Liver (tissue), 8 donors: ENCODE measurements at regions not wholly inside any gene's neighbourhood (a gene's known extent, or its start where the extent isn't known, plus 50 kb on each side); places are given as distances from the start of the nearest gene placed in this dataset.

Experiments
- DNase-seq: peaks from one replicate; pipeline ENCODE4 v3.0.0-alpha.2; 2017; ENCODE audit warnings: low spot score
- H3K27ac ChIP-seq, 2 donors: one replicate each; pipeline ENCODE4 v1.7.0; 2013; ENCODE audit warnings: inconsistent platforms in 2 of 2, low read length in 2 of 2, control low read depth in 1 of 2, low read depth in 1 of 2, mild to moderate bottlenecking in 1 of 2
- H3K27me3 ChIP-seq, 4 donors: one replicate each; pipeline versions ENCODE4 v1.6.1 to v1.7.0; 2013; ENCODE audit warnings: low read length in 3 of 4, inconsistent platforms in 1 of 4, mild to moderate bottlenecking in 1 of 4, moderate library complexity in 1 of 4; ENCODE audit not compliant: control insufficient read depth in 4 of 4, insufficient read depth in 4 of 4
- H3K36me3 ChIP-seq, 4 donors: one replicate each; pipeline versions ENCODE4 v1.6.1 to v1.7.0; 2013; ENCODE audit warnings: low read length in 3 of 4, mild to moderate bottlenecking in 3 of 4, low read depth in 1 of 4, moderate library complexity in 1 of 4; ENCODE audit not compliant: control insufficient read depth in 4 of 4, insufficient read depth in 3 of 4
- H3K4me1 ChIP-seq, 4 donors: one replicate each; pipeline versions ENCODE4 v1.6.1 to v1.7.0; 2013; ENCODE audit warnings: low read length in 3 of 4, mild to moderate bottlenecking in 3 of 4, moderate library complexity in 1 of 4; ENCODE audit not compliant: control insufficient read depth in 4 of 4, insufficient read depth in 4 of 4
- H3K4me3 ChIP-seq, 3 donors: one replicate each; pipeline versions ENCODE4 v1.6.1 to v1.7.0; 2013; ENCODE audit warnings: low read length in 3 of 3, control low read depth in 1 of 3, low read depth in 1 of 3, mild to moderate bottlenecking in 1 of 3
- H3K9ac ChIP-seq, 2 donors: one replicate each; pipeline ENCODE4 v1.7.0; 2013; ENCODE audit warnings: low read length in 2 of 2, mild to moderate bottlenecking in 2 of 2, moderate library complexity in 2 of 2, control low read depth in 1 of 2, low read depth in 1 of 2
- H3K9me3 ChIP-seq, 4 donors: one replicate each; pipeline versions ENCODE4 v1.6.1 to v1.7.0; 2013; ENCODE audit warnings: low read length in 3 of 4; ENCODE audit not compliant: control insufficient read depth in 4 of 4
- EGR1 ChIP-seq, 2 donors: IDR thresholded peaks; 2 replicates each; pipeline ENCODE4 v1.6.1; 2016 to 2018; ENCODE audit warnings: antibody characterized with exemption in 2 of 2, low read depth in 2 of 2
- FOXA1 ChIP-seq: IDR thresholded peaks from 2 replicates; pipeline ENCODE4 v1.6.1; 2016; ENCODE audit warnings: antibody characterized with exemption
- FOXA2 ChIP-seq: IDR thresholded peaks from 2 replicates; pipeline ENCODE4 v1.6.1; 2016; ENCODE audit warnings: antibody characterized with exemption
- GABPA ChIP-seq, 2 donors: IDR thresholded peaks in 1 of 2; conservative IDR thresholded peaks in 1 of 2; 2 replicates each; pipeline ENCODE4 v1.6.1; 2016; ENCODE audit warnings: antibody characterized with exemption in 2 of 2, mild to moderate bottlenecking in 1 of 2, moderate library complexity in 1 of 2
- HNF4A ChIP-seq, 2 donors: conservative IDR thresholded peaks; 2 replicates each; pipeline ENCODE4 v1.6.1; 2016; ENCODE audit warnings: antibody characterized with exemption in 2 of 2, mild to moderate bottlenecking in 2 of 2
- HNF4G ChIP-seq: IDR thresholded peaks from 2 replicates; pipeline ENCODE4 v1.6.1; 2016; ENCODE audit warnings: antibody characterized with exemption
- JUND ChIP-seq, 2 donors: IDR thresholded peaks; 2 replicates each; pipeline ENCODE4 v1.6.1; 2016; ENCODE audit warnings: antibody characterized with exemption in 2 of 2
- NR2F2 ChIP-seq: IDR thresholded peaks from 2 replicates; pipeline ENCODE4 v1.6.1; 2016; ENCODE audit warnings: antibody characterized with exemption
- RAD21 ChIP-seq, 2 donors: IDR thresholded peaks; 2 replicates each; pipeline ENCODE4 v1.6.1; 2016; ENCODE audit warnings: antibody characterized with exemption in 2 of 2, mild to moderate bottlenecking in 2 of 2
- RXRA ChIP-seq, 2 donors: IDR thresholded peaks; 2 replicates each; pipeline ENCODE4 v1.6.1; 2017 to 2018; ENCODE audit warnings: antibody characterized with exemption in 2 of 2, mild to moderate bottlenecking in 1 of 2
- SP1 ChIP-seq: IDR thresholded peaks from 2 replicates; pipeline ENCODE4 v1.6.1; 2018; ENCODE audit warnings: antibody characterized with exemption, mild to moderate bottlenecking
- TAF1 ChIP-seq: conservative IDR thresholded peaks from 2 replicates; pipeline ENCODE4 v1.6.1; 2016; ENCODE audit warnings: antibody characterized with exemption, mild to moderate bottlenecking
- YY1 ChIP-seq: IDR thresholded peaks from 2 replicates; pipeline ENCODE4 v1.6.1; 2016; ENCODE audit warnings: antibody characterized with exemption, mild to moderate bottlenecking
- WGBS: extraction: QIAGEN DNeasy Blood & Tissue Kit; methylation state at CpG from one replicate; pipeline ENCODE4 v1.1.7; 2013; 5-methylcytosine and 5-hydroxymethylcytosine counted together
- TF ChIP-seq, protein P1 (sequence below): IDR thresholded peaks from 2 replicates; pipeline ENCODE4 v1.6.1; 2016; ENCODE audit warnings: antibody characterized with exemption
- TF ChIP-seq, protein P2 (sequence below): IDR thresholded peaks from 2 replicates; pipeline ENCODE4 v1.6.1; 2016; ENCODE audit warnings: antibody characterized with exemption
- TF ChIP-seq, protein P3 (sequence below): IDR thresholded peaks from 2 replicates; pipeline ENCODE4 v1.6.1; 2016; ENCODE audit warnings: antibody characterized with exemption
- TF ChIP-seq, protein P4 (sequence below): fragments of 150-350 bp; IDR thresholded peaks from 2 replicates; pipeline ENCODE4 v1.5.1; 2017; ENCODE audit warnings: improper control_type of control experiment, low read depth, low read length; ENCODE audit not compliant: missing input control
- TF ChIP-seq, protein P5 (sequence below): IDR thresholded peaks from 2 replicates; pipeline ENCODE4 v1.6.1; 2016; ENCODE audit warnings: antibody characterized with exemption, mild to moderate bottlenecking
- donor health status: healthy.
- donor health status: healthy.
- donor health status: healthy.
- donor health status: healthy.
- donor health status: healthy.

DNA sequence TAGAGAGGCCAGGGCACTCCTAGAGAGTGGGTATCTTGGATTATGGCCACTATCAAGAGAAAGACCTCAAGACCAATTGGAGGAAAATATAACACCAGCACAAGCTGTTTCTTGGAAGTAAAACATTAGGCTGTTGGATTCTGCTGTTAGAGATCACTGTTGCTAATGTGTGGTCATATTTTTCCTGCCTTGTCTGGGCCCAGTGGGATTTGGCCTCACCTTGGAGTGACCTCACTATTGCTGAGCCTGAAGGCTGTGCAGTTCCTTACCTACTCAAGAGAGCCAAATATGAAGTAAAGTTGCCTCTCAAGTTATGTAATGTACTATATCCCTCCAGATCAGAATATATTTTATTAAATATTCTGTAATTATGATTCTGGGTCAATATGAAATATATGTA, 355.4 kb upstream of the CTSO start:
- Histone ChIP-seq H3K27me3 (no peaks in the 10 kb centered on the region), H3K27ac (no peak overlapping the region), H3K9ac (no peak overlapping the region), H3K4me1 (no peaks in the 10 kb centered on the region), H3K9me3 (no peaks in the 10 kb centered on the region), H3K36me3 (no peaks in the 10 kb centered on the region), H3K4me3 (no peak overlapping the region)
- no peak for DNase-seq
- TF ChIP-seq JUND (IDR thresholded peaks at IDR 0.05) (no peak), FOXA1 (no peak), RXRA (IDR thresholded peaks at IDR 0.05) (no peak), SP1 (no peak), FOXA2 (no peak), TAF1 (no peak), EGR1 (IDR thresholded peaks at IDR 0.05; ENCODE audit: low read depth in 2 of 2) (no peak), RAD21 (IDR thresholded peaks at IDR 0.05) (no peak), YY1 (no peak), NR2F2 (no peak), GABPA (IDR thresholded peaks at IDR 0.05 in 1 of 2, conservative IDR thresholded peaks at IDR 0.05 in 1 of 2) (no peak), HNF4G (no peak), HNF4A (conservative IDR thresholded peaks at IDR 0.05) (no peak)
- TF ChIP-seq, protein P1, sequence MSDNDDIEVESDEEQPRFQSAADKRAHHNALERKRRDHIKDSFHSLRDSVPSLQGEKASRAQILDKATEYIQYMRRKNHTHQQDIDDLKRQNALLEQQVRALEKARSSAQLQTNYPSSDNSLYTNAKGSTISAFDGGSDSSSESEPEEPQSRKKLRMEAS, result no peak
- TF ChIP-seq, protein P2, sequence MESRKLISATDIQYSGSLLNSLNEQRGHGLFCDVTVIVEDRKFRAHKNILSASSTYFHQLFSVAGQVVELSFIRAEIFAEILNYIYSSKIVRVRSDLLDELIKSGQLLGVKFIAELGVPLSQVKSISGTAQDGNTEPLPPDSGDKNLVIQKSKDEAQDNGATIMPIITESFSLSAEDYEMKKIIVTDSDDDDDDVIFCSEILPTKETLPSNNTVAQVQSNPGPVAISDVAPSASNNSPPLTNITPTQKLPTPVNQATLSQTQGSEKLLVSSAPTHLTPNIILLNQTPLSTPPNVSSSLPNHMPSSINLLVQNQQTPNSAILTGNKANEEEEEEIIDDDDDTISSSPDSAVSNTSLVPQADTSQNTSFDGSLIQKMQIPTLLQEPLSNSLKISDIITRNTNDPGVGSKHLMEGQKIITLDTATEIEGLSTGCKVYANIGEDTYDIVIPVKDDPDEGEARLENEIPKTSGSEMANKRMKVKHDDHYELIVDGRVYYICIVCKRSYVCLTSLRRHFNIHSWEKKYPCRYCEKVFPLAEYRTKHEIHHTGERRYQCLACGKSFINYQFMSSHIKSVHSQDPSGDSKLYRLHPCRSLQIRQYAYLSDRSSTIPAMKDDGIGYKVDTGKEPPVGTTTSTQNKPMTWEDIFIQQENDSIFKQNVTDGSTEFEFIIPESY, result no peak
- TF ChIP-seq, protein P3, sequence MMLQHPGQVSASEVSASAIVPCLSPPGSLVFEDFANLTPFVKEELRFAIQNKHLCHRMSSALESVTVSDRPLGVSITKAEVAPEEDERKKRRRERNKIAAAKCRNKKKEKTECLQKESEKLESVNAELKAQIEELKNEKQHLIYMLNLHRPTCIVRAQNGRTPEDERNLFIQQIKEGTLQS, result no peak
- TF ChIP-seq, protein P4, sequence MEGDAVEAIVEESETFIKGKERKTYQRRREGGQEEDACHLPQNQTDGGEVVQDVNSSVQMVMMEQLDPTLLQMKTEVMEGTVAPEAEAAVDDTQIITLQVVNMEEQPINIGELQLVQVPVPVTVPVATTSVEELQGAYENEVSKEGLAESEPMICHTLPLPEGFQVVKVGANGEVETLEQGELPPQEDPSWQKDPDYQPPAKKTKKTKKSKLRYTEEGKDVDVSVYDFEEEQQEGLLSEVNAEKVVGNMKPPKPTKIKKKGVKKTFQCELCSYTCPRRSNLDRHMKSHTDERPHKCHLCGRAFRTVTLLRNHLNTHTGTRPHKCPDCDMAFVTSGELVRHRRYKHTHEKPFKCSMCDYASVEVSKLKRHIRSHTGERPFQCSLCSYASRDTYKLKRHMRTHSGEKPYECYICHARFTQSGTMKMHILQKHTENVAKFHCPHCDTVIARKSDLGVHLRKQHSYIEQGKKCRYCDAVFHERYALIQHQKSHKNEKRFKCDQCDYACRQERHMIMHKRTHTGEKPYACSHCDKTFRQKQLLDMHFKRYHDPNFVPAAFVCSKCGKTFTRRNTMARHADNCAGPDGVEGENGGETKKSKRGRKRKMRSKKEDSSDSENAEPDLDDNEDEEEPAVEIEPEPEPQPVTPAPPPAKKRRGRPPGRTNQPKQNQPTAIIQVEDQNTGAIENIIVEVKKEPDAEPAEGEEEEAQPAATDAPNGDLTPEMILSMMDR, result no peak
- TF ChIP-seq, protein P5, sequence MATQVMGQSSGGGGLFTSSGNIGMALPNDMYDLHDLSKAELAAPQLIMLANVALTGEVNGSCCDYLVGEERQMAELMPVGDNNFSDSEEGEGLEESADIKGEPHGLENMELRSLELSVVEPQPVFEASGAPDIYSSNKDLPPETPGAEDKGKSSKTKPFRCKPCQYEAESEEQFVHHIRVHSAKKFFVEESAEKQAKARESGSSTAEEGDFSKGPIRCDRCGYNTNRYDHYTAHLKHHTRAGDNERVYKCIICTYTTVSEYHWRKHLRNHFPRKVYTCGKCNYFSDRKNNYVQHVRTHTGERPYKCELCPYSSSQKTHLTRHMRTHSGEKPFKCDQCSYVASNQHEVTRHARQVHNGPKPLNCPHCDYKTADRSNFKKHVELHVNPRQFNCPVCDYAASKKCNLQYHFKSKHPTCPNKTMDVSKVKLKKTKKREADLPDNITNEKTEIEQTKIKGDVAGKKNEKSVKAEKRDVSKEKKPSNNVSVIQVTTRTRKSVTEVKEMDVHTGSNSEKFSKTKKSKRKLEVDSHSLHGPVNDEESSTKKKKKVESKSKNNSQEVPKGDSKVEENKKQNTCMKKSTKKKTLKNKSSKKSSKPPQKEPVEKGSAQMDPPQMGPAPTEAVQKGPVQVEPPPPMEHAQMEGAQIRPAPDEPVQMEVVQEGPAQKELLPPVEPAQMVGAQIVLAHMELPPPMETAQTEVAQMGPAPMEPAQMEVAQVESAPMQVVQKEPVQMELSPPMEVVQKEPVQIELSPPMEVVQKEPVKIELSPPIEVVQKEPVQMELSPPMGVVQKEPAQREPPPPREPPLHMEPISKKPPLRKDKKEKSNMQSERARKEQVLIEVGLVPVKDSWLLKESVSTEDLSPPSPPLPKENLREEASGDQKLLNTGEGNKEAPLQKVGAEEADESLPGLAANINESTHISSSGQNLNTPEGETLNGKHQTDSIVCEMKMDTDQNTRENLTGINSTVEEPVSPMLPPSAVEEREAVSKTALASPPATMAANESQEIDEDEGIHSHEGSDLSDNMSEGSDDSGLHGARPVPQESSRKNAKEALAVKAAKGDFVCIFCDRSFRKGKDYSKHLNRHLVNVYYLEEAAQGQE, result no peak

DNA sequence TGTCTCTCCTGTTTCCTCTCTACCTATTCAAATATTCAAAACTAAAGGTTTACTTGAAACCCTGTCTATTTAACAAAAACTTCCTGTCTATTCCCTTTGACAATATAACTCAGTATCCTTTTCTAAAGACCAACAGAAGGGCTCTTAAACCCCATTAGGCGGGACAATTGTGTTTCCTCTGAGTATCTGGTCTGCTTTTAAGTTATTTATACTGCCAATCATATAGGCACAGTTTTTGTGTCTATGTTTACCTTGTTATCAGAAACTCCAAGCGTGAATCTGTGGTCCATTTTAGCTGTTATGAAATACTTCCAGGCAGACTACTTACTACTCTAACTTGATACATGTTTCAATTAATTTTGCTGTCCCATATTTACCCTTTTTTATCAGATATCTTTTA, 350.0 kb upstream of the CTSO start:
- WGBS, result 44% methylated on average over 2 of the region's 2 CpGs
- H3K36me3 ChIP-seq, result no peaks in the 10 kb centered on the region
- H3K9ac ChIP-seq, result no peak overlapping the region
- no peaks in the 10 kb centered on the region for H3K27me3 ChIP-seq
- no peaks in the 10 kb centered on the region for H3K9me3 ChIP-seq
- no peak overlapping the region for H3K4me3 ChIP-seq
- no peaks in the 10 kb centered on the region for H3K4me1 ChIP-seq
- no peak overlapping the region for H3K27ac ChIP-seq
- TF ChIP-seq RAD21 (IDR thresholded peaks at IDR 0.05) (no peak), GABPA (IDR thresholded peaks at IDR 0.05 in 1 of 2, conservative IDR thresholded peaks at IDR 0.05 in 1 of 2) (no peak), NR2F2 (no peak), RXRA (IDR thresholded peaks at IDR 0.05) (no peak), FOXA2 (no peak), JUND (IDR thresholded peaks at IDR 0.05) (no peak), EGR1 (IDR thresholded peaks at IDR 0.05; ENCODE audit: low read depth in 2 of 2) (no peak), TAF1 (no peak), HNF4A (conservative IDR thresholded peaks at IDR 0.05) (no peak), FOXA1 (no peak), YY1 (no peak)
- TF ChIP-seq, protein P2, result no peak
- TF ChIP-seq, protein P5, result no peak
- TF ChIP-seq, protein P1, result no peak
- DNase-seq, result no peak
